Sigmoid colon (tissue), 4 donors: ENCODE measurements at regions not wholly inside any gene's neighbourhood (a gene's known extent, or its start where the extent isn't known, plus 50 kb on each side); places are given as distances from the start of the nearest gene placed in this dataset.

Experiments used
- CTCF ChIP-seq, 4 experiments: fragments of 450-650 bp in 3 of 4; fragments of 200-600 bp in 1 of 4; IDR thresholded peaks; one replicate each; pipeline ENCODE4 v1.5.1; 2016 to 2019; ENCODE audit warnings: antibody characterized with exemption in 4 of 4, mild to moderate bottlenecking in 3 of 4, moderate library complexity in 2 of 4
- POLR2A ChIP-seq, 2 donors: fragments of 450-650 bp; IDR thresholded peaks; one replicate each; pipeline ENCODE4 v1.6.1; 2016; ENCODE audit warnings: antibody characterized with exemption in 2 of 2, mild to moderate bottlenecking in 2 of 2, moderate library complexity in 2 of 2
- POLR2AphosphoS5 ChIP-seq, 4 donors: sonication (generic); formaldehyde crosslinking; IDR thresholded peaks; one replicate each; pipeline ENCODE4 v1.6.1; 2017; ENCODE audit warnings: antibody characterized with exemption in 4 of 4

GRCh38 chr5:28954074-28954473 is 1915.7 kb upstream of the CDH9 start:
- no peak for TF ChIP-seq CTCF (IDR thresholded peaks at IDR 0.05)
- no peak for TF ChIP-seq POLR2A (IDR thresholded peaks at IDR 0.05)
- no peak for TF ChIP-seq POLR2AphosphoS5 (IDR thresholded peaks at IDR 0.05)
